ENCODE measurements at regions not wholly inside any gene's neighbourhood (a gene's known extent, or its start where the extent isn't known, plus 50 kb on each side); places are given as distances from the start of the nearest gene placed in this dataset.
A peak's percentile ranks its signal among the peaks of the same experiment; 100 is the strongest.
"Not testable (repeated sequence)": the region's sequence is repeated elsewhere in the genome, so short reads cannot be mapped to it uniquely, and the experiment has no call there.

- Histone ChIP-seq H3K27ac (no peak overlapping the region), H3K4me3 (no peak overlapping the region)
These were observed 99.6 kb upstream of the TAF11L2 start for GRCh38 chr5:17398431-17398830.

GRCh38 chr5:17398866-17399835 is 98.9 kb upstream of the TAF11L2 start:
- no peak overlapping the region for H3K4me3 ChIP-seq
- peak overlapping the region in 2 of 21 experiments; percentile 3 to 14 for H3K27ac ChIP-seq

- Histone ChIP-seq H3K4me3 (no peak overlapping the region), H3K27ac (peak overlapping the region in 2 of 21 experiments; percentile 3 to 14)
These were observed 98.1 kb upstream of the TAF11L2 start for GRCh38 chr5:17399931-17400330.

GRCh38 chr5:17400724-17401469 is 97.1 kb upstream of the TAF11L2 start:
- Histone ChIP-seq H3K27ac (no peak overlapping the region), H3K4me3 (no peak overlapping the region)

- no peak overlapping the region for H3K4me3 ChIP-seq
- no peak overlapping the region for H3K27ac ChIP-seq
These were observed 96.4 kb upstream of the TAF11L2 start for GRCh38 chr5:17401470-17402288.

GRCh38 chr5:17402289-17403121 is 95.5 kb upstream of the TAF11L2 start:
- Histone ChIP-seq H3K27ac (no peak overlapping the region), H3K4me3 (no peak overlapping the region)

- H3K4me3 ChIP-seq: no peak overlapping the region
- no peak overlapping the region for H3K27ac ChIP-seq
These were observed 94.1 kb upstream of the TAF11L2 start for GRCh38 chr5:17403695-17404490.

- Histone ChIP-seq H3K27ac (no peak overlapping the region), H3K4me3 (no peak overlapping the region)
These were observed 92.1 kb upstream of the TAF11L2 start for GRCh38 chr5:17405976-17406375.

- no peak overlapping the region for H3K27ac ChIP-seq
- no peak overlapping the region for H3K4me3 ChIP-seq
These were observed 91.6 kb upstream of the TAF11L2 start for GRCh38 chr5:17406423-17406838.

- H3K4me3 ChIP-seq: no peak overlapping the region
These were observed 86.3 kb upstream of the TAF11L2 start for GRCh38 chr5:17411436-17412402.

GRCh38 chr5:17412760-17413671 is 85.0 kb upstream of the TAF11L2 start:
- no peak overlapping the region for H3K4me3 ChIP-seq
- H3K27ac ChIP-seq: no peak overlapping the region

More at GRCh38 chr5:17411436-17412402, 86.3 kb upstream of the TAF11L2 start:
- H3K27ac ChIP-seq: no peak overlapping the region

- Histone ChIP-seq H3K4me3 (no peak overlapping the region), H3K27ac (no peak overlapping the region)
These were observed 84.3 kb upstream of the TAF11L2 start for GRCh38 chr5:17413691-17414090.

GRCh38 chr5:17415321-17415758 is 82.7 kb upstream of the TAF11L2 start:
- Histone ChIP-seq H3K4me3 (no peak overlapping the region), H3K27ac (no peak overlapping the region)

- not testable (repeated sequence) for H3K4me3 ChIP-seq, H3K27ac ChIP-seq
These were observed 81.7 kb upstream of the TAF11L2 start for GRCh38 chr5:17416374-17416773.

- no peak overlapping the region for H3K27ac ChIP-seq
- H3K4me3 ChIP-seq: no peak overlapping the region
These were observed 73.4 kb upstream of the TAF11L2 start for GRCh38 chr5:17424674-17425073.

All from skin epidermis (tissue), 12 donors.